GM10266 (cell line): ENCODE measurements at regions not wholly inside any gene's neighbourhood (a gene's known extent, or its start where the extent isn't known, plus 50 kb on each side); places are given as distances from the start of the nearest gene placed in this dataset.

Experiments used
- DNase-seq: peaks from one replicate; pipeline ENCODE4 v3.0.0; 2012; ENCODE audit errors: extremely low spot score
- TF ChIP-seq, protein P1 (sequence below): IDR thresholded peaks from 2 replicates; pipeline ENCODE4 v1.5.1; 2012; ENCODE audit warnings: mild to moderate bottlenecking, low read depth; ENCODE audit not compliant: control insufficient read depth, insufficient read depth; ENCODE audit errors: missing control alignments

DNA sequence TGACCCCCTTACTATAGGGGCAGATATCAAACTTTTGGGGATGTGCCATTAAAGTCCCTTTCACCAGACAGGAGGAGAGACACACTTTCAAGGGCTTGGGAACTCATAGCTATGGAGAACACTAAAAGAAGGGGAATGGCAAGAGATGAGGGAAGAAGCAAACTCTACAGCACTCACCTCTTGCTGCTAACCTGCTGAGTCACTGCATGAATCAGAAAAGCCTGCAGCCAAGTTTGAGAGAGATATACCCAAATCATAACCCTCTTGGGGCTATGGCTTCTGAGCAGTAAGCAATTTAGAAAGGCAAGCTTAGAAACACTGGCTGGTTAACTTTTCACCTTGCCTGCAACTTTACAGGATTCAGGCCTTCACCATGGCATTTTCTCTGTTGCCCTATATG is 1028.0 kb downstream of the UQCRFS1 start:
- TF ChIP-seq, protein P1, sequence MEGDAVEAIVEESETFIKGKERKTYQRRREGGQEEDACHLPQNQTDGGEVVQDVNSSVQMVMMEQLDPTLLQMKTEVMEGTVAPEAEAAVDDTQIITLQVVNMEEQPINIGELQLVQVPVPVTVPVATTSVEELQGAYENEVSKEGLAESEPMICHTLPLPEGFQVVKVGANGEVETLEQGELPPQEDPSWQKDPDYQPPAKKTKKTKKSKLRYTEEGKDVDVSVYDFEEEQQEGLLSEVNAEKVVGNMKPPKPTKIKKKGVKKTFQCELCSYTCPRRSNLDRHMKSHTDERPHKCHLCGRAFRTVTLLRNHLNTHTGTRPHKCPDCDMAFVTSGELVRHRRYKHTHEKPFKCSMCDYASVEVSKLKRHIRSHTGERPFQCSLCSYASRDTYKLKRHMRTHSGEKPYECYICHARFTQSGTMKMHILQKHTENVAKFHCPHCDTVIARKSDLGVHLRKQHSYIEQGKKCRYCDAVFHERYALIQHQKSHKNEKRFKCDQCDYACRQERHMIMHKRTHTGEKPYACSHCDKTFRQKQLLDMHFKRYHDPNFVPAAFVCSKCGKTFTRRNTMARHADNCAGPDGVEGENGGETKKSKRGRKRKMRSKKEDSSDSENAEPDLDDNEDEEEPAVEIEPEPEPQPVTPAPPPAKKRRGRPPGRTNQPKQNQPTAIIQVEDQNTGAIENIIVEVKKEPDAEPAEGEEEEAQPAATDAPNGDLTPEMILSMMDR: no peak
- no peak for DNase-seq

GRCh38 chr19:28176193-28176592 is 1036.8 kb downstream of the UQCRFS1 start:
- DNase-seq: no peak
- TF ChIP-seq, protein P1: no peak

GRCh38 chr19:28171983-28172382 is 1041.0 kb downstream of the UQCRFS1 start:
- TF ChIP-seq, protein P1: no peak
- DNase-seq: no peak

GRCh38 chr19:28170066-28170465 is 1042.9 kb downstream of the UQCRFS1 start:
- TF ChIP-seq, protein P1: no peak
- no peak for DNase-seq

DNA sequence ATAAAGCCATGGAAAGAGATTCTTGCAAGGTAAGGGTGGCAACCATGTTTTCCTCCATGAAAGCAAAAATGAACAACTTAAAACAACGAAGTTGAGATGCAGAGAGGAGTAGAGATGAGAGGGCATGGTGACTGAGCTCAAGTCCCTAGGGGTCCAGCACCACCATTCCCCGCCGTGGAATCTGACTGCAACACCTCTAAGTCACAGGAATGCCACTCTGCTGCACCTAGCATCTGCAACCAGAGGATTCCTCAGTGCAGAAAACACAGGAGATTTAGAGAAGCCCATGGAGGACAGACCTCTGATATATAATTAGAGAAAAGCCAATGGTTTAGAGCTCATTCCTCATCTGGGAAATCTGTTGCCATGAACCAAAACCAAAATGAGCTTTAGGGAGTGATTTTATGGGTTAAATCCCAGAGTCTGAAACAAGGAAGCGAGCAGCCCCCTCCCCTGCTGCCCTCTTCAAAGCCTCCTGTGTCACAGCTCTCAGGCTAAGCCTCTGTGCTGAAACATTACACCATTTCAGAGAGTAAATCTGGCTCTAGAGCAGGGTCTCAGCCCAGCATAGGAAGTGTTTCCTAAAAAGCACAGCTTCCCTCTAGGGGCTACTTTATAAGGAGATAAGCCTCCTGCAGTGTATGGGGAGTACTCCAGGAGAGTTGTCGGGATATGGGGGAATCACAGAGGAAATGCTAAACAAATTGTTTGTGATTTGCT is 1043.6 kb downstream of the UQCRFS1 start:
- no peak for DNase-seq
- TF ChIP-seq, protein P1: no peak

GRCh38 chr19:28168557-28168956 is 1044.4 kb downstream of the UQCRFS1 start:
- no peak for DNase-seq
- TF ChIP-seq, protein P1: no peak

GRCh38 chr19:28166025-28166424 is 1046.9 kb downstream of the UQCRFS1 start:
- TF ChIP-seq, protein P1: no peak
- DNase-seq: no peak
